ENCODE measurements at regions not wholly inside any gene's neighbourhood (a gene's known extent, or its start where the extent isn't known, plus 50 kb on each side); places are given as distances from the start of the nearest gene placed in this dataset.
A peak's percentile ranks its signal among the peaks of the same experiment; 100 is the strongest.

GRCh38 chr13:82947191-82947621 is 935.1 kb downstream of the SLITRK1 start:
- peak overlapping the region; percentile 43 for H3K27ac ChIP-seq
- no peak for DNase-seq
- H3K4me3 ChIP-seq (ENCODE audit: low read depth, low read length) = no peak overlapping the region
- H3K27me3 ChIP-seq (replicated peaks) = no peaks in the 10 kb centered on the region
- H3K36me3 ChIP-seq (replicated peaks) = no peaks in the 10 kb centered on the region
- in situ Hi-C loops (cut with HindIII; ENCODE audit: low pct_ligation_motif_present, low sequenced_read_pairs) = no loop called here
- TF ChIP-seq, protein P1, sequence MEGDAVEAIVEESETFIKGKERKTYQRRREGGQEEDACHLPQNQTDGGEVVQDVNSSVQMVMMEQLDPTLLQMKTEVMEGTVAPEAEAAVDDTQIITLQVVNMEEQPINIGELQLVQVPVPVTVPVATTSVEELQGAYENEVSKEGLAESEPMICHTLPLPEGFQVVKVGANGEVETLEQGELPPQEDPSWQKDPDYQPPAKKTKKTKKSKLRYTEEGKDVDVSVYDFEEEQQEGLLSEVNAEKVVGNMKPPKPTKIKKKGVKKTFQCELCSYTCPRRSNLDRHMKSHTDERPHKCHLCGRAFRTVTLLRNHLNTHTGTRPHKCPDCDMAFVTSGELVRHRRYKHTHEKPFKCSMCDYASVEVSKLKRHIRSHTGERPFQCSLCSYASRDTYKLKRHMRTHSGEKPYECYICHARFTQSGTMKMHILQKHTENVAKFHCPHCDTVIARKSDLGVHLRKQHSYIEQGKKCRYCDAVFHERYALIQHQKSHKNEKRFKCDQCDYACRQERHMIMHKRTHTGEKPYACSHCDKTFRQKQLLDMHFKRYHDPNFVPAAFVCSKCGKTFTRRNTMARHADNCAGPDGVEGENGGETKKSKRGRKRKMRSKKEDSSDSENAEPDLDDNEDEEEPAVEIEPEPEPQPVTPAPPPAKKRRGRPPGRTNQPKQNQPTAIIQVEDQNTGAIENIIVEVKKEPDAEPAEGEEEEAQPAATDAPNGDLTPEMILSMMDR (IDR thresholded peaks at IDR 0.05; ENCODE audit: low read depth, low read length, missing control alignments) = no peak

- in situ Hi-C loops (cut with HindIII; ENCODE audit: low pct_ligation_motif_present, low sequenced_read_pairs) = no loop called here
- no peak overlapping the region for H3K27ac ChIP-seq
- DNase-seq = no peak
- H3K36me3 ChIP-seq (replicated peaks) = no peaks in the 10 kb centered on the region
- H3K27me3 ChIP-seq (replicated peaks) = no peaks in the 10 kb centered on the region
- TF ChIP-seq, protein P1 (IDR thresholded peaks at IDR 0.05; ENCODE audit: low read depth, low read length, missing control alignments) = no peak
- no peak overlapping the region for H3K4me3 ChIP-seq (ENCODE audit: low read depth, low read length)
Measured at GRCh38 chr13:82938644-82939043, 943.6 kb downstream of the SLITRK1 start.

DNA sequence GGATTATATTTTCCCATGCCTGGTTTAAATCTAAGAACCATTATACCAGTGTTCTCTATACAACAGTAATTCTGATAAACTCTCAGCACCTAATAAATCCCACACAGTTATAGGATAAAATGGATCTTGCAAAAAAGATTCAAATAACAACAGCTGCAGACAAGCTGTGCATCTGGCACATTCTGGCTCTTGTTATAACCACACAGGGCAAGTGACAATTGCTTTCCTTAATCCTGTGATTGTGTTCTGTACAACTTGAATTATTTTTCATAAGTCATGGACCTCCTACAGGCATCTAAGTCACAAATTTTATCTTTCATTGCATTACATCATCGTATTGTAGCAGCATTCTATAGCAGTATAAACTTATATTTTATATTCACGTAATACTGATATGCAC is 948.3 kb downstream of the SLITRK1 start:
- in situ Hi-C loops (cut with HindIII; ENCODE audit: low pct_ligation_motif_present, low sequenced_read_pairs) = no loop called here

GRCh38 chr13:82925114-82925513 is 957.2 kb downstream of the SLITRK1 start:
- no peaks in the 10 kb centered on the region for H3K36me3 ChIP-seq (replicated peaks)
- TF ChIP-seq, protein P1 (IDR thresholded peaks at IDR 0.05; ENCODE audit: low read depth, low read length, missing control alignments) = no peak
- no peak overlapping the region for H3K27ac ChIP-seq
- H3K27me3 ChIP-seq (replicated peaks) = no peaks in the 10 kb centered on the region
- in situ Hi-C loops (cut with HindIII; ENCODE audit: low pct_ligation_motif_present, low sequenced_read_pairs) = no loop called here
- H3K4me3 ChIP-seq (ENCODE audit: low read depth, low read length) = no peak overlapping the region
- DNase-seq = no peak

More for the DNA sequence above, 948.3 kb downstream of the SLITRK1 start:
- no peaks in the 10 kb centered on the region for H3K36me3 ChIP-seq (replicated peaks)
- TF ChIP-seq, protein P1 (IDR thresholded peaks at IDR 0.05; ENCODE audit: low read depth, low read length, missing control alignments) = no peak
- H3K27ac ChIP-seq = no peak overlapping the region
- no peak overlapping the region for H3K4me3 ChIP-seq (ENCODE audit: low read depth, low read length)
- DNase-seq = no peak
- H3K27me3 ChIP-seq (replicated peaks) = no peaks in the 10 kb centered on the region

- Histone ChIP-seq H3K4me3 (ENCODE audit: low read depth, low read length) (no peak overlapping the region), H3K27me3 (replicated peaks) (no peaks in the 10 kb centered on the region), H3K36me3 (replicated peaks) (no peaks in the 10 kb centered on the region), H3K27ac (no peak overlapping the region)
- no peak for DNase-seq
- in situ Hi-C loops (cut with HindIII; ENCODE audit: low pct_ligation_motif_present, low sequenced_read_pairs) = no loop called here
- TF ChIP-seq, protein P1 (IDR thresholded peaks at IDR 0.05; ENCODE audit: low read depth, low read length, missing control alignments) = no peak
Measured at GRCh38 chr13:82917984-82918383, 964.3 kb downstream of the SLITRK1 start.

DNA sequence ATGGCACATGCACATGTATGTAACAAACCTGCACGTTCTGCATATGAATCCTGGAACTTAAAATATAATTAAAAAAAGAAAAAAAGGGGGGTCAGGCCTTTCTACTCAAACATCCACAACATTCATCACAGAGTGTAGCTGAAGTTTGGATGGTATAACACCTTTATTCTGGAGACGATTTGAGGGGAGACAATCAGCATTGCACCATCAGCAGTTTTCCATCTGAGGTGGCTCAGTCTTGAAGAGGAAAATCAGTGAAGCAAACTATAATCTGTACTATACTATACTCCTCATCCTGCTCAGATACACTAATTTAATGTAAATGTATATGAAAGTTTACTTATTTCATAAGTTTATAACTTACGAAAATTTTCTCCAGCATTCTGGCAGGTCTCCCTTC is 969.7 kb downstream of the SLITRK1 start:
- DNase-seq = no peak
- Histone ChIP-seq H3K27ac (no peak overlapping the region), H3K27me3 (replicated peaks) (no peaks in the 10 kb centered on the region), H3K4me3 (ENCODE audit: low read depth, low read length) (no peak overlapping the region), H3K36me3 (replicated peaks) (no peaks in the 10 kb centered on the region)
- TF ChIP-seq, protein P1 (IDR thresholded peaks at IDR 0.05; ENCODE audit: low read depth, low read length, missing control alignments) = no peak
- in situ Hi-C loops (cut with HindIII; ENCODE audit: low pct_ligation_motif_present, low sequenced_read_pairs) = no loop called here
